GM12878 (cell line): ENCODE measurements at regions not wholly inside any gene's neighbourhood (a gene's known extent, or its start where the extent isn't known, plus 50 kb on each side); places are given as distances from the start of the nearest gene placed in this dataset.

Source experiments
- ATAC-seq: fragments of 200-7000 bp; cut with Tn5 transposase; 3 replicates; pipeline ENCODE4 v1.9.1; 2020; ENCODE audit warnings: mild to moderate bottlenecking, moderate library complexity
- BruUV-seq: library from RNA; stranded (reverse); fragments of 400-500 nt; replicated peaks from 2 replicates; lab custom pipeline; 2021; lab: Mats Ljungman, UMichigan
- CTCF ChIA-PET: fragments of 300-600 bp; sonication (Branson Sonifier 250); formaldehyde crosslinking; extraction: SDS; loops from one replicate; lab custom pipeline; 2021; ENCODE audit warnings: inconsistent platforms; lab: Yijun Ruan, JAX
- POLR2A ChIA-PET: fragments of 350-600 bp; formaldehyde crosslinking; extraction: SDS; loops from one replicate; lab custom pipeline; 2021; ENCODE audit warnings: inconsistent platforms; lab: Charles Lee
- RAD21 ChIA-PET: fragments of 300-600 bp; sonication (Branson Sonifier 250); formaldehyde crosslinking; loops from one replicate; lab custom pipeline; 2023; ENCODE audit warnings: antibody characterized with exemption; ENCODE audit not compliant: unreplicated experiment; lab: Charles Lee
- SMC1A ChIA-PET: fragments of 300-600 bp; sonication (Branson Sonifier 250); formaldehyde crosslinking; loops from one replicate; lab custom pipeline; 2023; ENCODE audit not compliant: unreplicated experiment, uncharacterized antibody; lab: Charles Lee
- DNase-seq: peaks from one replicate; pipeline ENCODE4 v3.0.0-alpha.2; 2011; ENCODE audit warnings: low read depth, low spot score
- FAIRE-seq: peaks from 3 replicates; lab custom pipeline; 2011; peaks lifted over from hg19 to GRCh38; lab: Jason Lieb, UNC
- H2AFZ ChIP-seq: 2 replicates; pipeline ENCODE4 v1.6.0; 2011; ENCODE audit warnings: low read depth, low read length, control low read depth; ENCODE audit not compliant: control insufficient read depth
- H3K27ac ChIP-seq: 2 replicates; pipeline ENCODE4 v1.5.1; 2011; ENCODE audit warnings: control low read depth; ENCODE audit not compliant: control insufficient read depth, insufficient read depth
- H3K27me3 ChIP-seq, 2 experiments: replicated peaks in 1 of 2; 2 replicates each; pipeline versions ENCODE4 v1.6.0 to v1.6.1; 2011; ENCODE audit warnings: low read length in 1 of 2; ENCODE audit not compliant: control insufficient read depth in 2 of 2, insufficient read depth in 2 of 2
- H3K36me3 ChIP-seq, 2 experiments: 2 replicates each; pipeline ENCODE4 v1.5.1; 2011; ENCODE audit warnings: low read length in 1 of 2; ENCODE audit not compliant: control insufficient read depth in 2 of 2, insufficient read depth in 2 of 2
- H3K4me1 ChIP-seq: 2 replicates; pipeline ENCODE4 v1.6.1; 2011; ENCODE audit warnings: mild to moderate bottlenecking, low read length, moderate library complexity, mixed read lengths; ENCODE audit not compliant: control insufficient read depth, insufficient read depth
- H3K4me2 ChIP-seq: 2 replicates; pipeline ENCODE4 v1.6.0; 2011; ENCODE audit warnings: control low read depth; ENCODE audit not compliant: control insufficient read depth, insufficient read depth
- H3K4me3 ChIP-seq: fragments of 200-600 bp; sonication (generic); 2 replicates; pipeline ENCODE4 v1.5.1; 2016
- H3K79me2 ChIP-seq: 2 replicates; pipeline ENCODE4 v1.6.0; 2011; ENCODE audit warnings: low read length; ENCODE audit not compliant: control insufficient read depth, insufficient read depth
- H3K9ac ChIP-seq: 2 replicates; pipeline ENCODE4 v1.8.0; 2011; ENCODE audit warnings: low read length, control low read depth, mixed read lengths; ENCODE audit not compliant: control insufficient read depth, insufficient read depth
- H3K9me3 ChIP-seq: replicated peaks from 3 replicates; pipeline ENCODE4 v1.5.1; 2011; ENCODE audit warnings: mild to moderate bottlenecking, low read length; ENCODE audit not compliant: control insufficient read depth, insufficient read depth
- H4K20me1 ChIP-seq: 2 replicates; pipeline ENCODE4 v1.6.0; 2011; ENCODE audit not compliant: control insufficient read depth, insufficient read depth
- ATF7 ChIP-seq: fragments of 450-650 bp; IDR thresholded peaks from 2 replicates; pipeline ENCODE4 v1.6.1; 2016; ENCODE audit warnings: low read depth, mild to moderate bottlenecking
- CBX3 ChIP-seq: fragments of 200-600 bp; sonication (generic); IDR thresholded peaks from 2 replicates; pipeline ENCODE4 v1.6.1; 2016; ENCODE audit warnings: low read depth, borderline replicate concordance
- KAT2A ChIP-seq: conservative IDR thresholded peaks from 2 replicates; pipeline ENCODE4 v1.6.1; 2011; ENCODE audit warnings: low read depth, low read length; ENCODE audit not compliant: control insufficient read depth
- KLF5 ChIP-seq: fragments of 450-650 bp; IDR thresholded peaks from 2 replicates; pipeline ENCODE4 v1.6.1; 2014; ENCODE audit warnings: mild to moderate bottlenecking; ENCODE audit not compliant: partially characterized antibody
- RAD21 ChIP-seq: IDR thresholded peaks from 2 replicates; pipeline ENCODE4 v1.6.1; 2011; ENCODE audit warnings: mild to moderate bottlenecking, low read depth, low read length, moderate library complexity; ENCODE audit not compliant: insufficient read depth
- SMAD1 ChIP-seq: fragments of 450-650 bp; IDR thresholded peaks from 2 replicates; pipeline ENCODE4 v1.6.1; 2018; ENCODE audit warnings: mild to moderate bottlenecking, low read depth; ENCODE audit not compliant: partially characterized antibody
- ZNF622 ChIP-seq: fragments of 450-650 bp; IDR thresholded peaks from 2 replicates; pipeline ENCODE4 v1.6.1; 2017; ENCODE audit warnings: mild to moderate bottlenecking, inconsistent platforms
- WGBS: methylation state at CpG from one replicate; pipeline ENCODE4 v1.1.6; 2016; ENCODE audit warnings: low lambda C conversion rate; ENCODE audit not compliant: insufficient replicate concordance, insufficient coverage; ENCODE audit errors: missing lambda C conversion rate; 5-methylcytosine and 5-hydroxymethylcytosine counted together
- in situ Hi-C: fragments of 300-500 bp; cut with MboI; formaldehyde crosslinking; loops from 9 replicates; pipeline ENCODE4 v1.14.3; 2018; ENCODE audit warnings: mixed read lengths
- intact Hi-C: fragments of 100-400 bp; cut with micrococcal nuclease; formaldehyde crosslinking; loops from one replicate; pipeline ENCODE4 v1.14.2; 2022; ENCODE audit not compliant: unreplicated experiment
- TF ChIP-seq, protein P1 (sequence below): fragments of 450-650 bp; IDR thresholded peaks from 2 replicates; pipeline ENCODE4 v1.6.1; 2016; ENCODE audit warnings: mild to moderate bottlenecking

GRCh38 chr15:69971771-69972170 is 125.9 kb downstream of the TLE3 start:
- H3K36me3 ChIP-seq = no peaks in the 10 kb centered on the region
- no peaks in the 10 kb centered on the region for H3K9me3 ChIP-seq
- no peaks in the 10 kb centered on the region for H3K4me1 ChIP-seq
- ChIA-PET CTCF (interaction anchor here (1.1 kb wide), 1 partner anchor 280 kb away, joined by 3 read pairs; no protein-coding TSS in a partner anchor), POLR2A (no interaction called here), SMC1A (interaction anchor here (1.0 kb wide), 2 partner anchors 64 to 120 kb away, joined by 3 read pairs; no protein-coding TSS in a partner anchor), RAD21 (interaction anchor here (1.6 kb wide), 1 partner anchor 63 kb away, joined by 3 read pairs; no protein-coding TSS in a partner anchor)
- H4K20me1 ChIP-seq = no peaks in the 10 kb centered on the region; the same call in 1 of the 2 replicates
- TF ChIP-seq, protein P1, sequence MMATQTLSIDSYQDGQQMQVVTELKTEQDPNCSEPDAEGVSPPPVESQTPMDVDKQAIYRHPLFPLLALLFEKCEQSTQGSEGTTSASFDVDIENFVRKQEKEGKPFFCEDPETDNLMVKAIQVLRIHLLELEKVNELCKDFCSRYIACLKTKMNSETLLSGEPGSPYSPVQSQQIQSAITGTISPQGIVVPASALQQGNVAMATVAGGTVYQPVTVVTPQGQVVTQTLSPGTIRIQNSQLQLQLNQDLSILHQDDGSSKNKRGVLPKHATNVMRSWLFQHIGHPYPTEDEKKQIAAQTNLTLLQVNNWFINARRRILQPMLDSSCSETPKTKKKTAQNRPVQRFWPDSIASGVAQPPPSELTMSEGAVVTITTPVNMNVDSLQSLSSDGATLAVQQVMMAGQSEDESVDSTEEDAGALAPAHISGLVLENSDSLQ = no peak
- TF ChIP-seq SMAD1 = no peak
- no peak for TF ChIP-seq RAD21
- TF ChIP-seq CBX3 = no peak
- TF ChIP-seq ZNF622 = no peak
- TF ChIP-seq KLF5 = no peak
- no peak for TF ChIP-seq ATF7
- TF ChIP-seq KAT2A = no peak
- FAIRE-seq (no peak), ATAC-seq (no peak), DNase-seq (no peak)
- H3K4me2 ChIP-seq = no peak overlapping the region
- 0% methylated on average over 2 of the region's 2 CpGs for WGBS
- in situ Hi-C loops (no loop called here), intact Hi-C loops (loop anchor here (10.0 kb wide), 1 partner anchor 397 kb away; no protein-coding TSS in a partner anchor)
- no peaks in the 10 kb centered on the region for H3K79me2 ChIP-seq
- no peaks in the 10 kb centered on the region; a peak in 1 of 4 replicates for H3K27me3 ChIP-seq
- no peak overlapping the region for H3K9ac ChIP-seq
- H2AFZ ChIP-seq = no peak overlapping the region
- BruUV-seq = no TSS peak
- no peak overlapping the region for H3K4me3 ChIP-seq
- H3K27ac ChIP-seq = no peak overlapping the region
